K562 (cell line): ENCODE measurements at regions not wholly inside any gene's neighbourhood (a gene's known extent, or its start where the extent isn't known, plus 50 kb on each side); places are given as distances from the start of the nearest gene placed in this dataset.

Experiments
- ETV6 ChIP-seq, 3 experiments: fragments of 150-350 bp in 1 of 3; sonication (generic) in 1 of 3; formaldehyde crosslinking in 1 of 3; IDR thresholded peaks; 2 replicates each; pipeline versions ENCODE4 v1.6.1 to v1.8.0; 2014 to 2022; ENCODE audit warnings: borderline replicate concordance in 2 of 3, low read depth in 2 of 3, antibody characterized with exemption in 1 of 3, low read length in 1 of 3, mild to moderate bottlenecking in 1 of 3, missing genetic modification reagents in 1 of 3
- MYC ChIP-seq, 2 experiments: fragments of 250-450 bp in 1 of 2; sonication (Bioruptor Pico) in 1 of 2; IDR thresholded peaks; 2 replicates each; pipeline versions ENCODE4 v1.5.1 to v1.6.1; 2012 to 2021; ENCODE audit warnings: low read depth in 2 of 2, borderline replicate concordance in 1 of 2, improper control_type of control experiment in 1 of 2, low read length in 1 of 2, mild to moderate bottlenecking in 1 of 2, moderate library complexity in 1 of 2
- NKRF ChIP-seq: fragments of 450-650 bp; IDR thresholded peaks from 2 replicates; pipeline ENCODE4 v1.6.1; 2016; ENCODE audit warnings: borderline replicate concordance
- ZNF518B ChIP-seq: fragments of 250-450 bp; sonication (Bioruptor Pico); IDR thresholded peaks from 2 replicates; pipeline ENCODE4 v1.5.0; 2021; ENCODE audit warnings: mild to moderate bottlenecking, moderate library complexity

GRCh38 chr2:4269885-4270284 is 566.5 kb downstream of the DCDC2C start (continued):
- TF ChIP-seq ZNF518B (CRISPR knock-in tag) (no peak), ETV6 (IDR thresholded peaks at IDR 0.05; ENCODE audit: borderline replicate concordance in 1 of 2, low read depth in 2 of 2, low read length in 1 of 2) (no peak), ETV6 (CRISPR knock-in tag; IDR thresholded peaks at IDR 0.05; ENCODE audit: borderline replicate concordance) (no peak), MYC (IDR thresholded peaks at IDR 0.05; ENCODE audit: low read depth, low read length) (no peak), MYC (CRISPR knock-in tag; IDR thresholded peaks at IDR 0.05; ENCODE audit: borderline replicate concordance, low read depth) (no peak), NKRF (no peak)
